Type B pancreatic cell (in vitro differentiated cells): ENCODE measurements at regions not wholly inside any gene's neighbourhood (a gene's known extent, or its start where the extent isn't known, plus 50 kb on each side); places are given as distances from the start of the nearest gene placed in this dataset.
A peak's percentile ranks its signal among the peaks of the same experiment; 100 is the strongest.

Experiments used
- DNase-seq: peaks from one replicate; pipeline ENCODE4 v3.0.0; 2021; ENCODE audit warnings: mixed read lengths; ENCODE audit not compliant: unreplicated experiment; ENCODE audit errors: extremely low spot score
- H3K27ac Mint-ChIP-seq: 2 replicates; pipeline ENCODE4 v1.8.0; 2021; ENCODE audit warnings: mild to moderate bottlenecking, mixed read lengths
- H3K27me3 Mint-ChIP-seq: 2 replicates; pipeline ENCODE4 v1.8.0; 2021; ENCODE audit warnings: mixed read lengths
- H3K36me3 Mint-ChIP-seq: 2 replicates; pipeline ENCODE4 v1.8.0; 2021; ENCODE audit warnings: mixed read lengths
- H3K4me1 Mint-ChIP-seq: one replicate; pipeline ENCODE4 v1.8.0; 2021; ENCODE audit warnings: mixed read lengths; ENCODE audit not compliant: unreplicated experiment
- H3K4me3 Mint-ChIP-seq: 2 replicates; pipeline ENCODE4 v1.8.0; 2021; ENCODE audit warnings: mild to moderate bottlenecking, mixed read lengths
- H3K9me3 Mint-ChIP-seq: 2 replicates; pipeline ENCODE4 v1.8.0; 2021; ENCODE audit warnings: mixed read lengths
- CTCF ChIP-seq: fragments of 200-600 bp; sonication (generic); conservative IDR thresholded peaks from 2 replicates; pipeline ENCODE4 v1.5.0; 2021; ENCODE audit warnings: antibody characterized with exemption, mild to moderate bottlenecking

- H3K4me1 Mint-ChIP-seq = peaks cover 13% of the 10 kb centered on the region
- no peaks in the 10 kb centered on the region for H3K9me3 Mint-ChIP-seq
- no peaks in the 10 kb centered on the region for H3K36me3 Mint-ChIP-seq
- TF ChIP-seq CTCF = no peak
- no peak for DNase-seq
- H3K4me3 Mint-ChIP-seq = no peak overlapping the region
- peaks cover 11% of the 10 kb centered on the region for H3K27me3 Mint-ChIP-seq
- no peak overlapping the region for H3K27ac Mint-ChIP-seq
These were observed 625.7 kb upstream of the CFAP20DC start for GRCh38 chr3:59675495-59675894.

- no peaks in the 10 kb centered on the region for H3K9me3 Mint-ChIP-seq
- no peak for TF ChIP-seq CTCF
These were observed 613.4 kb upstream of the CFAP20DC start for GRCh38 chr3:59663076-59663850.

GRCh38 chr3:59660852-59661625 lies 611.2 kb upstream of the CFAP20DC start:
- Mint-ChIP-seq H3K36me3 (no peaks in the 10 kb centered on the region), H3K9me3 (no peaks in the 10 kb centered on the region), H3K4me1 (peaks cover 16% of the 10 kb centered on the region), H3K4me3 (no peak overlapping the region), H3K27me3 (peaks cover 3% of the 10 kb centered on the region), H3K27ac (peak overlapping the region; percentile 72)
- no peak for DNase-seq
- no peak for TF ChIP-seq CTCF

More at GRCh38 chr3:59663076-59663850, 613.4 kb upstream of the CFAP20DC start:
- no peak overlapping the region for H3K4me3 Mint-ChIP-seq
- H3K27ac Mint-ChIP-seq = no peak overlapping the region
- H3K4me1 Mint-ChIP-seq = peaks cover 16% of the 10 kb centered on the region
- no peaks in the 10 kb centered on the region for H3K36me3 Mint-ChIP-seq
- no peak for DNase-seq
- peaks cover 3% of the 10 kb centered on the region for H3K27me3 Mint-ChIP-seq

GRCh38 chr3:59660376-59660775 lies 610.6 kb upstream of the CFAP20DC start:
- Mint-ChIP-seq H3K36me3 (no peaks in the 10 kb centered on the region), H3K9me3 (no peaks in the 10 kb centered on the region), H3K4me3 (peak overlapping the region; percentile 26), H3K27me3 (peaks cover 3% of the 10 kb centered on the region), H3K27ac (peak overlapping the region; percentile 72), H3K4me1 (peaks cover 20% of the 10 kb centered on the region)
- DNase-seq = no peak
- TF ChIP-seq CTCF = no peak

- H3K27ac Mint-ChIP-seq = peak overlapping the region; percentile 72
- no peaks in the 10 kb centered on the region for H3K36me3 Mint-ChIP-seq
- H3K9me3 Mint-ChIP-seq = no peaks in the 10 kb centered on the region
- no peak for TF ChIP-seq CTCF
- peaks cover 3% of the 10 kb centered on the region for H3K27me3 Mint-ChIP-seq
- DNase-seq = no peak
- H3K4me1 Mint-ChIP-seq = peaks cover 23% of the 10 kb centered on the region
- no peak overlapping the region for H3K4me3 Mint-ChIP-seq
These were observed 609.9 kb upstream of the CFAP20DC start for GRCh38 chr3:59659755-59660154.
